GM21423 (cell line): ENCODE measurements at regions not wholly inside any gene's neighbourhood (a gene's known extent, or its start where the extent isn't known, plus 50 kb on each side); places are given as distances from the start of the nearest gene placed in this dataset.
"Not testable (repeated sequence)": the region's sequence is repeated elsewhere in the genome, so short reads cannot be mapped to it uniquely, and the experiment has no call there.

Experiments
- ATAC-seq: cut with Tn5 transposase; IDR thresholded peaks from one replicate; pipeline ENCODE4 v1.9.1; 2021; ENCODE audit warnings: mild to moderate bottlenecking, moderate library complexity; ENCODE audit not compliant: unreplicated experiment

DNA sequence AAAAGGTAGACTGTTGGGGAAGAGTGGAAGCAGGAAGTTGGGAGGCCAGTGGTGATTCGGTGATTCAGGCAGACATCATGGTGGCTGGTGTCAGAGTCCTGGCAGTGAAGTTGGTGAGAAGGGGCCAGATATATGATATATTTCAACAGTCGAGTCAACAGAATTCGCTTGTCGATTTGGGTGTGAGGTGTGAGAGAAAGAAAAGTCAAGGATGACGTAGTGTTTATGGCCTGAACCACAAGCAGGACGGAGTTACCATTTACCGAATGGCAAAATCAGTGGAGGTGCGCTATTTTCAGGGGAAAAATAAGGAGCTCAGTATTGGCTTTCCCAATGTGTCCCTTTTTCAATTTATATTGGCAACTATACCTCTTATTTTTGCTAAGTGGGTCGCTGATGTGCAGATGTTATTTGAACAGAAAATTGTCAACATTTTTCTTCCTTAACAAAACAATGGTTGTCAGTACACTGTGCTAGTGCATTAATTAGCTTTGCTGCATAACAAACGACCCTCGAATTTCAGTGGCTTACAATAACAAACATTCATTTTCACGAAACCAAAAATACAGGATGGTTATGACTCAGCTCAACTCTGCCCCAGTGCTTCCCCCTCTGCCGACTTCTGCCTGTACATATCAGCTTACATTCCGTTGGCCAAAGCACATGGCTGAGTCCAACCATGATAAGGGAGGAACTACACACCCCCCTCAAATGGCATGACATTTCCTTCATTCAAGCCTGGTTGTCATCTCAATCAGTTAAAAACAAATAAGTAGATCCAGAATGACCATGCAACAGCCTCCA, 255.0 kb upstream of the ZFP64 start:
- ATAC-seq = no peak

GRCh38 chr20:52444455-52444854, 252.9 kb upstream of the ZFP64 start:
- no peak for ATAC-seq

DNA sequence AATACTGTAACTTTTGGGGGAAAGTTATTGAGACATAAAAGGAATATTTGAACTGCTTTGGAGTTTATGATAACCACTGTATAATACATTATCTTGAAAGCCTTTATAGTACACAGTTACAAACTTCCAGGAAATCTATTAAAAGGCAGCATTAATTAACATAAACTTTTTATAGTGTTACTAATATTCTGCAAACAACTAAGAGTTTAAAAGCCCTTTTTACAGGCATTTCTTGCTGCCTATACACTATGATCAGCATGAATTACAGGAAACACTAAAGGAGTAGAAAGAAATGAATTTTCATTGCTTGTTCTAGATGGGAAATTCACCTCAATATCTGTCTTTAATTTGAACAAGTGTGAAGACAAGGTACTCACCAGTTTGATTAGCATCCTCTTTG, 252.3 kb upstream of the ZFP64 start:
- no peak for ATAC-seq

- no peak for ATAC-seq
Measured at GRCh38 chr20:52441710-52442109, 250.1 kb upstream of the ZFP64 start.

DNA sequence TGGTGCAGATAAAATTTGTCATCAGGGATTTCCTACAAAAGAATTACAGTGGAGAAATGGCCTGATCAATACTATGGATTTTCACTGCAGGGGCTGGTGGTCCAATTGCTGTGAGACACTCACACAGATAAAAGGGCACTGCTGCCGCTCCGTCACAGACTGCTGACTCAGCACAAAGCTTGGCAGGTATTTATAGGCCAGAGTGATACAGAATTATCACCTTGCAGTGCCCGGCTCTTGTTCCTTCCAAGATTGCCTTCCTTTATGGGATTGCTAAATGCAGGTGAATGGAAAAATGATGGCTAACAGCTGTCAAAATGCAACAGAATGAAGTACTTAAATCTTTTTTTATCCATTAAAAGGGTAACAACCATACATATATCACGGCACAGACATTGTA, 247.8 kb upstream of the ZFP64 start:
- no peak for ATAC-seq

DNA sequence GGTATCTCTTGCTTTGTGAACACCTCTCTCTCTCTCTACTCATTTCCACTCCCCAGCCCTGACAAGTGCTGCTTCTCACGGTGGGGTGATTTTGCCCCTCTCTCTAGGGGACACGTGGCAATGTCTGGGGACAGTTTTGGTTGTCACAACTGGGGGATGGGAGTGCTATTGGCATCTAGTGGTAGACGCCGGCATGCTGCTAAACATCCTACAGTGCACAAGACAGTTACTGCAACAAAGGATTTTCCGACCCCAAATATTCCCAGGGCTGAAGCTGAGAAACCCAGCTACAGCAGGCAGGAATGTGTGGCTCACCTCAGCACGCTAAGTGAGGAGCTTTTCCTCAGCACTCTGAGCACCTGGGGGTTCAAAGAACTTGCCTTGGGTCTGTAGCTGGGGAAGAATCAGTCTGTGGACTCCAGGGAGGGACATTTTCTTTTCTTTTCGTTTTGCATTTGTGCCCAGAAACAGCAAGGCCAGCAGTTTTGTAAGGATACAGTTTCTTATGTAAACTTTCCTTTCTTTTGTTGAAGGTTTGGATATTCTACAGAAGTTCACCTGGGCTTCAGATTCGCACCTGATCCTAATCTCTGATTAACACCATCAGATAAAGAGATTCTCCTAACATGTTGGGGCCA, 246.9 kb upstream of the ZFP64 start:
- ATAC-seq = no peak

DNA sequence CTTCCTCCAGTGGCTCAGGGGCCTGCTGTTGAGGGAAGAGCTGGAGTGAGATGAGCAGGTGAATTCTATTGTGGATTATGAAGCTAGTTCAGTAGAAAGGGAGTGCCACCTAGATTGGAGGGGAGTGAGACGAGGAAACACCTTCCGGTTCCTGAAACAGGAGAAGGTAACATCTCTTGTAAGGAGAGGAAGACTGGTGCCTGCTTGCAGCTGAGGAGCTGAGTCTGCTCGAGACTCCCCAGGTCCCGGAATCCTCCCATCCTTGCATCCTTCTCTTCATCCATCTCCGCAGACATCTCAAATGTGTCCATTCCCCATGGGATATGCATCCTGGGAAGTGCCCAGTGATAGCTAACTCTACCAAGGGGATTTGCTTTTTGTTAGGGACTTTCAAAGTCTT, 242.9 kb upstream of the ZFP64 start:
- no peak for ATAC-seq

GRCh38 chr20:52434041-52434425, 242.5 kb upstream of the ZFP64 start:
- ATAC-seq = no peak

DNA sequence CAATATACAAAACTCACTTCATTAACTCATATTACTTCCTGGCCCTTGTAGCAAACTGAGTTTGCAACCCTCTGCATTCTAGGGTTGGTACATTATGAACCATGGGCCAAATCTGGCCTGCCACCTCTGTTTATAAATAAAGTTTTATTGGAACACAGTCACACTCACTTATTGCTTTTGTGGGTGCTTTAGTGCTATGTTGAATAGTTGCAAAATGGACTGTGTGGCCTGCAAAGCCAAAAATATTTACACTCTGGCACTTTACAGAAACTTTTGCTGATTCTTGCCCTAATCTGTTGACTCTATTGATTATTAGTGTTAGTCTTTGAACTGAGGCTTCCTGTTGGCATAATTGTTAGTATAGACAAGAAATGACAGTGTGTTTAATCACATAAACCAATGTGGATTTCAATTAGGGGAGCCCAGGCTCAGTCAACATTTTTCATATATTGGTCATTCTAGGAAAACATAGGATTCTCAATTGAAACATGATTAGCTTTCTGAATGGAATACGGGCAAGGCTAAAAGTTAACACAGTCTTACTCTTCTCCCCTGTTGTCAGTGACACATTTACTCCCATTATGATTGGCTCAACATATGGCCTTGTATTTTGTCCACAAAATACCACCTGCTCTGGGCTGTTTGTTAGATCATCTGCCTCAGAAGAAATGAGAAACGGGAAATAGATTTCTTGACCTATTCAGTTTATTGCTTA, 241.9 kb upstream of the ZFP64 start:
- no peak for ATAC-seq

DNA sequence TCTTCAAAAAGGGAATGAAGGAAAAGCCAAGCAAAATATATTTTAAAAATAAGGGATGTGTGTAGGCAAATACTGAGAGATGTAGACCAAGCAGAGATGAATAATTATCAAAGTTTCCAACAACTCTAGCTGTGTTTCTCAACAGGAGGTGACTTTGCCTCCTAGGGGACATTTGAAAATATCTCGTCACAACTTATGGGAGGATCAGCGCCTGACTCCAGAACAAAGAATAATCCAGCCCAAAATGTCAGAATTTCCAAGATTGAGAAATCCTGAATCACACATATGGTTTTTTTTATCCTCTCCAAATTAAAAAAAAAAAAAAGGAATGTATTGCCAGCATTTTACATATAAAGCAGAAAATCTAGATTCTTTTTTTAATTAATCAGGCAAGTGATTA, 241.2 kb upstream of the ZFP64 start:
- no peak for ATAC-seq

- ATAC-seq = no peak
Measured at GRCh38 chr20:52429029-52429428, 237.4 kb upstream of the ZFP64 start.

GRCh38 chr20:52427960-52428359, 236.4 kb upstream of the ZFP64 start:
- no peak for ATAC-seq

- ATAC-seq = no peak
Measured at GRCh38 chr20:52426856-52427255, 235.3 kb upstream of the ZFP64 start.

DNA sequence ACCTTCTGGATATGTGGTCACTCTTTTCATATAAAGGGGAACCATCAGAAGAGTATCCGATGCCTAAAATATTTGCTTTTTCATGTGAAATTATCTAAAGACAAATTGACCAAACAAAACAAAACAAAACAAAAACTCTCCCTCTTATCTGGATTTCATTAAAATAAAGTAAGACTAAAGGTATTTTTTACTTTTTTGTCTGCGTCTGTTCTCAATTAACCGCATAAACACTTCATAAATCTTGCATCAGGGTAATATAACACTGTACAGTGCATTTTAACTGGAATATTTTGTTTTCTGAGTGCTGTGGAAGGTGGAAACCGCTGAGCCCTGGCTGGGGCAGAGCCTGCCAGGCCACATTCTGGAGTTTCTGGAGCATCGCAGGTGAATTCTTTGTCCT, 234.1 kb upstream of the ZFP64 start:
- no peak for ATAC-seq

- no peak for ATAC-seq
Measured at GRCh38 chr20:52425253-52425652, 233.7 kb upstream of the ZFP64 start.

DNA sequence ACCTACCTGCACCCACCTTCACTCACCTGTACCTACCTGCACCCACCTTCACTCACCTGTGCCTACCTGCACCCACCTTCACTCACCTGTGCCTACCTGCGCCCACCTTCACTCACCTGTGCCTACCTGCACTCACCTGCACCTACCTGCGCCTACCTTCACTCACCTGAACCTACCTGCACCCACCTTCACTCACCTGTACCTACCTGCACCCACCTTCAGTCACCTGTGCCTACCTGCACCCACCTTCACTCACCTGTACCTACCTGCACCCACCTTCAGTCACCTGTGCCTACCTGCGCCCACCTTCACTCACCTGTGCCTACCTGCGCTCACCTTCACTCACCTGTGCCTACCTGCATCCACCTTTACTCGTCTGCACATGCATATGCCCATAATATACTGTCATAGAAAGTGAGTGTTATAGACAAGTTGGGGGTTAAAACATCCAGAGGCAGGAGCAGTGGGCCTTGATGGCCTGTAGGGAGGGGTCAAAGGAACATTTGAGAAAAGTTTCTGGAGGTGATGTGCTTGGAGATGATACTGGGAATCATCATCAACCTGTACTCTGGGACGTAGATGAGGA, 232.9 kb upstream of the ZFP64 start:
- not testable (repeated sequence) for ATAC-seq

GRCh38 chr20:52423536-52424140, 232.1 kb upstream of the ZFP64 start:
- ATAC-seq = not testable (repeated sequence)

- no peak for ATAC-seq
Measured at GRCh38 chr20:52422574-52423336, 231.2 kb upstream of the ZFP64 start.

DNA sequence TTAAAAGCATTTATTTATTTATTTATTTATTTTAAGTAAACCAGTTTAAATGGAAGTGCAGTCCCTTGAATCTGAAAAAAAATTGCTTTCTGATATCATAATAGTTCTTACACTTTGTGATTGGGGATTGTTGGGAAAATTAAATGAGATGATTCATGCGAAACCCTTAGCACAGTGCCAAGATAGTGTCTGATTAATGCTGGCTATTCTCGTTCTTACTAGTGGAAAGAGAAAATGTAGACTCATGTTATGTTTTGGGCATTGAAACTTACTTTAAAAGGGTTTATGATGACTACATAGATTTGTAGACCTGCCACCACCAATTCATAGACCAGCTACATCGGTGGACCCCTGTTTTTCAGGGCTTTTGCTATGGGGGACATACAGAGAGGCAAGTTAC, 229.2 kb upstream of the ZFP64 start:
- ATAC-seq = no peak

GRCh38 chr20:52419205-52419604, 227.6 kb upstream of the ZFP64 start:
- ATAC-seq = no peak
